Mammary epithelial cell (primary cell): ENCODE measurements at regions not wholly inside any gene's neighbourhood (a gene's known extent, or its start where the extent isn't known, plus 50 kb on each side); places are given as distances from the start of the nearest gene placed in this dataset.

Experiments used
- EZH2 ChIP-seq: IDR thresholded peaks from 2 replicates; pipeline ENCODE4 v1.6.1; 2012; ENCODE audit warnings: low read length, inconsistent platforms, borderline replicate concordance
- TF ChIP-seq, protein P1 (sequence below), 2 donors: IDR thresholded peaks in 1 of 2; conservative IDR thresholded peaks in 1 of 2; 2 replicates each; pipeline ENCODE4 v1.5.1; 2011 to 2012; ENCODE audit warnings: inconsistent platforms in 2 of 2, low read length in 2 of 2, mild to moderate bottlenecking in 2 of 2, control low read depth in 1 of 2, low read depth in 1 of 2; ENCODE audit not compliant: insufficient read depth in 1 of 2; ENCODE audit errors: extremely low read depth in 1 of 2

- TF ChIP-seq, protein P1, sequence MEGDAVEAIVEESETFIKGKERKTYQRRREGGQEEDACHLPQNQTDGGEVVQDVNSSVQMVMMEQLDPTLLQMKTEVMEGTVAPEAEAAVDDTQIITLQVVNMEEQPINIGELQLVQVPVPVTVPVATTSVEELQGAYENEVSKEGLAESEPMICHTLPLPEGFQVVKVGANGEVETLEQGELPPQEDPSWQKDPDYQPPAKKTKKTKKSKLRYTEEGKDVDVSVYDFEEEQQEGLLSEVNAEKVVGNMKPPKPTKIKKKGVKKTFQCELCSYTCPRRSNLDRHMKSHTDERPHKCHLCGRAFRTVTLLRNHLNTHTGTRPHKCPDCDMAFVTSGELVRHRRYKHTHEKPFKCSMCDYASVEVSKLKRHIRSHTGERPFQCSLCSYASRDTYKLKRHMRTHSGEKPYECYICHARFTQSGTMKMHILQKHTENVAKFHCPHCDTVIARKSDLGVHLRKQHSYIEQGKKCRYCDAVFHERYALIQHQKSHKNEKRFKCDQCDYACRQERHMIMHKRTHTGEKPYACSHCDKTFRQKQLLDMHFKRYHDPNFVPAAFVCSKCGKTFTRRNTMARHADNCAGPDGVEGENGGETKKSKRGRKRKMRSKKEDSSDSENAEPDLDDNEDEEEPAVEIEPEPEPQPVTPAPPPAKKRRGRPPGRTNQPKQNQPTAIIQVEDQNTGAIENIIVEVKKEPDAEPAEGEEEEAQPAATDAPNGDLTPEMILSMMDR (conservative IDR thresholded peaks at IDR 0.05 in 1 of 2, IDR thresholded peaks at IDR 0.05 in 1 of 2; ENCODE audit: extremely low read depth in 1 of 2, insufficient read depth in 1 of 2, low read depth in 1 of 2, low read length in 2 of 2), result no peak
- TF ChIP-seq EZH2, result no peak
Measured at GRCh38 chr2:19255481-19255880, 102.9 kb downstream of the OSR1 start.
